Gastroesophageal sphincter (tissue), 4 donors: ENCODE measurements at regions not wholly inside any gene's neighbourhood (a gene's known extent, or its start where the extent isn't known, plus 50 kb on each side); places are given as distances from the start of the nearest gene placed in this dataset.

Source experiments
- ATAC-seq: fragments of 150-250 bp; one replicate; pipeline ENCODE4 v1.9.1; 2016; ENCODE audit warnings: mild to moderate bottlenecking, moderate library complexity
- H3K27ac ChIP-seq, 4 donors: fragments of 200-600 bp; sonication (generic) in 3 of 4; 1 replicate in 3 of 4; 2 replicates in 1 of 4; pipeline ENCODE4 v1.5.1; 2016 to 2019
- H3K27me3 ChIP-seq: fragments of 200-600 bp; sonication (generic); one replicate; pipeline ENCODE4 v1.5.1; 2019
- H3K36me3 ChIP-seq, 2 donors: fragments of 200-600 bp; sonication (generic); one replicate each; pipeline ENCODE4 v1.5.1; 2019; ENCODE audit warnings: control low read depth in 1 of 2
- H3K4me1 ChIP-seq, 3 donors: fragments of 200-600 bp; sonication (generic); 1 replicate in 2 of 3; 2 replicates in 1 of 3; pipeline ENCODE4 v1.5.1; 2016 to 2019; ENCODE audit warnings: control low read depth in 2 of 3
- H3K4me3 ChIP-seq, 2 donors: fragments of 200-600 bp; sonication (generic); one replicate each; pipeline ENCODE4 v1.5.1; 2019; ENCODE audit warnings: mild to moderate bottlenecking in 1 of 2, moderate library complexity in 1 of 2
- H3K9me3 ChIP-seq, 3 donors: fragments of 200-600 bp; sonication (generic); one replicate each; pipeline ENCODE4 v1.5.1; 2017 to 2019; ENCODE audit warnings: control low read depth in 2 of 3
- EP300 ChIP-seq: sonication (generic); formaldehyde crosslinking; IDR thresholded peaks from one replicate; pipeline ENCODE4 v1.6.1; 2017; ENCODE audit warnings: antibody characterized with exemption, mild to moderate bottlenecking
- POLR2A ChIP-seq, 2 donors: fragments of 450-650 bp; IDR thresholded peaks; one replicate each; pipeline ENCODE4 v1.6.1; 2017; ENCODE audit warnings: antibody characterized with exemption in 2 of 2, mild to moderate bottlenecking in 2 of 2, moderate library complexity in 1 of 2
- POLR2AphosphoS5 ChIP-seq: sonication (generic); formaldehyde crosslinking; IDR thresholded peaks from one replicate; pipeline ENCODE4 v1.6.1; 2017; ENCODE audit warnings: antibody characterized with exemption
- WGBS, 2 donors: methylation state at CpG; one replicate each; pipeline ENCODE4 v1.1.5; 2018; ENCODE audit warnings: low coverage in 1 of 2; 5-methylcytosine and 5-hydroxymethylcytosine counted together
- TF ChIP-seq, protein P1 (sequence below), 4 experiments: fragments of 200-600 bp in 2 of 4; fragments of 450-650 bp in 2 of 4; sonication (generic) in 1 of 4; IDR thresholded peaks; one replicate each; pipeline ENCODE4 v1.5.1; 2017 to 2019; ENCODE audit warnings: antibody characterized with exemption in 4 of 4, mild to moderate bottlenecking in 2 of 4, moderate library complexity in 2 of 4

DNA sequence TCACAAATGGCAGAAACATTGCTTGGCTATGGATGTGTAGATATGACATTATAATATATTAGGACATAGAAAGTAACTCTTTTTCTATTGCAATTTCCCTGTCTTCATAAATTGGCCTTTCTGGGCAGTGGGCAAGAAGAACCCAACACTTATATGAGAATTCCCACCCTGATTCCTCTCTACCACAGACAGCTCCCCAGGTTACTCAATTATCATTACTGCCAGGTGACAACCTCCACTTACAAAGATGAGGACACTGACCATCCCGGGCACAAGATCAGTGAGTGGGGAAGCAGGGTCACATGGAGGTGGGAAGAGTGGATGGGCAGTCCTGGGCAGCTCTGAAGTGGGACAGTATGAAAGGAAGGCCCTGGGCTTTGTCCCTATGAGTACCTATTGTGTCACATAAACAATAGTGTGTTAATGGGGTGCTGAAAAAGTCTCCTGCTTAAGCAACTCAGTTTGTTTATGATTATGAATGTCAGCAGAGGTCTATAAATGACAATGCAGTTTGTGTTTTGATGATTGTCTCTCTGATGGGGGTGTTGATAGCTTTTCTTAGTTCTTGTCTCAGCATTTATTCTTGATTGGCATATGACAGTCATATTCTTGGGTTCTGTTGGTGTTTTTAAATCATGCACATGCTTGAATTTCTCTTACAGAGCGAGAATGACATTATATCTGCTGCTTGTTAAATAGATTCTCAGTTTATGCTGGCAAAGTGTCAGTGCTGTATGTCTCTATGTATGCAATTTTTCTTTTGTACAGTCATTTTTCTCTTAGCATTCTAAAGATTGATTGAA is 99.9 kb downstream of the SLIT2 start:
- TF ChIP-seq POLR2AphosphoS5: no peak
- TF ChIP-seq, protein P1, sequence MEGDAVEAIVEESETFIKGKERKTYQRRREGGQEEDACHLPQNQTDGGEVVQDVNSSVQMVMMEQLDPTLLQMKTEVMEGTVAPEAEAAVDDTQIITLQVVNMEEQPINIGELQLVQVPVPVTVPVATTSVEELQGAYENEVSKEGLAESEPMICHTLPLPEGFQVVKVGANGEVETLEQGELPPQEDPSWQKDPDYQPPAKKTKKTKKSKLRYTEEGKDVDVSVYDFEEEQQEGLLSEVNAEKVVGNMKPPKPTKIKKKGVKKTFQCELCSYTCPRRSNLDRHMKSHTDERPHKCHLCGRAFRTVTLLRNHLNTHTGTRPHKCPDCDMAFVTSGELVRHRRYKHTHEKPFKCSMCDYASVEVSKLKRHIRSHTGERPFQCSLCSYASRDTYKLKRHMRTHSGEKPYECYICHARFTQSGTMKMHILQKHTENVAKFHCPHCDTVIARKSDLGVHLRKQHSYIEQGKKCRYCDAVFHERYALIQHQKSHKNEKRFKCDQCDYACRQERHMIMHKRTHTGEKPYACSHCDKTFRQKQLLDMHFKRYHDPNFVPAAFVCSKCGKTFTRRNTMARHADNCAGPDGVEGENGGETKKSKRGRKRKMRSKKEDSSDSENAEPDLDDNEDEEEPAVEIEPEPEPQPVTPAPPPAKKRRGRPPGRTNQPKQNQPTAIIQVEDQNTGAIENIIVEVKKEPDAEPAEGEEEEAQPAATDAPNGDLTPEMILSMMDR (IDR thresholded peaks at IDR 0.05): no peak
- TF ChIP-seq EP300: no peak
- TF ChIP-seq POLR2A (IDR thresholded peaks at IDR 0.05): no peak
- Histone ChIP-seq H3K27me3 (no peaks in the 10 kb centered on the region), H3K4me3 (no peak overlapping the region), H3K36me3 (no peaks in the 10 kb centered on the region), H3K27ac (no peak overlapping the region), H3K9me3 (no peaks in the 10 kb centered on the region), H3K4me1 (peaks cover 0 to 51% (median 0%) of the 10 kb centered on the region in 3 donors)
- peak; percentile 7 for ATAC-seq
- WGBS, 2 donors: 75% methylated on average over 1 to 2 of the region's 2 CpGs

DNA sequence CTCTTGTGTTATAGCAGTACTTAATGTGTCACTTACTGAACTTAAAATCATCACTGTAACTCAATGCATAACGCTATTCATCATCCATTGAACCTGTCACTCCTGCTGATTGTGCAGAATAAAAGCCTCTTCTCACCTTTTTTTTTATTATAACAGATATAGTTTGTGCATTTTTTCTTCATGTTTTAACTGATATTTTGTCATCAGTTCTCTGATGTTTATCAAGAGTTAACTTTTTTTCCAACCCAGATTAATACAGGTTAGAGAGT is 100.4 kb downstream of the SLIT2 start:
- no peak for TF ChIP-seq POLR2A (IDR thresholded peaks at IDR 0.05)
- no peak for TF ChIP-seq POLR2AphosphoS5
- no peak for TF ChIP-seq EP300
- TF ChIP-seq, protein P1 (IDR thresholded peaks at IDR 0.05): no peak
- Histone ChIP-seq H3K4me3 (no peak overlapping the region), H3K9me3 (no peaks in the 10 kb centered on the region), H3K27me3 (no peaks in the 10 kb centered on the region), H3K36me3 (no peaks in the 10 kb centered on the region), H3K27ac (no peak overlapping the region), H3K4me1 (peaks cover 0 to 57% (median 0%) of the 10 kb centered on the region in 3 donors)
- ATAC-seq: no peak
- 90 to 96% methylated on average over 1 of the region's 1 CpG for WGBS, 2 donors

DNA sequence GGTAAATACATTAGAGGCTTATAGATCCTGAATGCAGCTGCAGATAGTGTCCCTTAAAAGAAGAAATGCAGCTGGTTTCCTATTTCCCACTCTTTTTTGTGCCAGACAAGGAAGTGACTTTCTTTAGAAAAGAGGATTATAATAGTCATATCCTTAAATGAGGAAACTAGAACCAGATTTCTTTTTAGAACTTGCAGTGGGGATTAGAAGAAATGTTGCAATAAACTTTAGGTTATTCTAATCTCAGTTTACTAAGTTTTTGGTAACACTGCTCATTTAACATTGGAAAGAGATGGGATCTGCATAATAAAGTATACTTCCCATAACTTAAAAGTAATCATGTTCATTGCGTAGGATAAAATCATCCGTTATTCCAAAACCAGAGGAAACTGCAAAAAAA is 101.9 kb downstream of the SLIT2 start:
- Histone ChIP-seq H3K4me1 (peaks cover 0 to 52% (median 0%) of the 10 kb centered on the region in 3 donors), H3K27ac (no peak overlapping the region), H3K27me3 (no peaks in the 10 kb centered on the region), H3K4me3 (no peak overlapping the region), H3K36me3 (no peaks in the 10 kb centered on the region), H3K9me3 (no peaks in the 10 kb centered on the region)
- 67 to 77% methylated on average over 2 of the region's 2 CpGs for WGBS, 2 donors
- no peak for TF ChIP-seq POLR2A (IDR thresholded peaks at IDR 0.05)
- no peak for TF ChIP-seq EP300
- TF ChIP-seq, protein P1 (IDR thresholded peaks at IDR 0.05): no peak
- no peak for TF ChIP-seq POLR2AphosphoS5
- no peak for ATAC-seq

DNA sequence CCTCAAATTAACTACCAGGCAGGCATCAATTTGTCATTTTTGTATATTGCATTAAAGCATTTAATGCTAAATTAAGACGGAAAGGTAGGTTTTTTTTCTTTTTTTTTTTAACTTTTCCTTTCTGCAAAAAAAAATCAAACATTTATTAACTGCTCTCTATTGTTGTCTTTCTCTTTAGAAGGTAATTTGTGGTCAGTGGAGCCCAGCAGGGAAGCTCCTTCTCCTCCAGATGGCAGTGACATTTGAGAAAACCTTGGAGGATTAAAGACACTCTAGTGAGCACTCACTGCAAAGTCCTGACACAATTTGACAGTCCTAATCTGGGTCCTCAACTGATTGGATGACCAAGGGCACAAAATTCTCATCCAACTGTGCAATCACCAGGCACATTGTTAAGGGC is 102.4 kb downstream of the SLIT2 start:
- ATAC-seq: no peak
- H3K27me3 ChIP-seq: no peaks in the 10 kb centered on the region
- no peak overlapping the region for H3K27ac ChIP-seq
- no peaks in the 10 kb centered on the region for H3K9me3 ChIP-seq
- no peaks in the 10 kb centered on the region for H3K36me3 ChIP-seq
- H3K4me1 ChIP-seq: peaks cover 0 to 50% (median 0%) of the 10 kb centered on the region in 3 donors
- H3K4me3 ChIP-seq: no peak overlapping the region
- TF ChIP-seq, protein P1 (IDR thresholded peaks at IDR 0.05): no peak
- TF ChIP-seq POLR2AphosphoS5 (no peak), EP300 (no peak), POLR2A (IDR thresholded peaks at IDR 0.05) (no peak)
- 70% methylated on average over 1 of the region's 1 CpG; no CpG with 5 or more reads in 1 of the 2 donors for WGBS, 2 donors

DNA sequence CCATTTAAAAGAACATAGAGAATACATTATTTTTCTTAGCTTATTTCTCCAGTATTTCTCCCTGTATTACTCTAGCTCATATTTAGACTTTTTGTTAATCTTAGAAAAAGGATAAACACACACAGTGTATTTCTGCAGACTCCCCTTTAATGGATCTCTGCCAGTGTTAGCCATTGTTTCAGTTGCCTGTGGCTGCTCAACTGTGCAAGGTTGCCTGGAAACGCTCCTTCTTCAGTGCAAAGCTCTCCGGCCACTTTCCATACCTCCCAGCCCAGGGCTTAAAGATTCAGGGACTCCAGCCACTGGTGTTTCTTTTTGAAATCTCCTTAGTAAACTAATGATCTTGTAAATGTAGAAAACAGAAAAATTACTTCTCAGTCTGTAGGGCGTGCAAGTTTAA is 104.9 kb downstream of the SLIT2 start:
- H3K36me3 ChIP-seq: no peaks in the 10 kb centered on the region
- no peaks in the 10 kb centered on the region for H3K9me3 ChIP-seq
- no peak overlapping the region for H3K27ac ChIP-seq
- TF ChIP-seq POLR2A (IDR thresholded peaks at IDR 0.05) (no peak), EP300 (no peak), POLR2AphosphoS5 (no peak)
- TF ChIP-seq, protein P1 (IDR thresholded peaks at IDR 0.05): no peak
- no peaks in the 10 kb centered on the region for H3K27me3 ChIP-seq
- no peak overlapping the region for H3K4me3 ChIP-seq
- peaks cover 0 to 42% (median 0%) of the 10 kb centered on the region in 3 donors for H3K4me1 ChIP-seq
- WGBS, 2 donors: 24 to 27% methylated on average over 3 of the region's 3 CpGs
- ATAC-seq: no peak
